Stimulated activated CD4-positive, alpha-beta T cell treated with anti-CD3 and anti-CD28 coated beads, Interleukin-1b, Interleukin-23, amount 100 ng/mL, for 24 hours (primary cell): ENCODE measurements at regions not wholly inside any gene's neighbourhood (a gene's known extent, or its start where the extent isn't known, plus 50 kb on each side); places are given as distances from the start of the nearest gene placed in this dataset.
"Not testable (repeated sequence)": the region's sequence is repeated elsewhere in the genome, so short reads cannot be mapped to it uniquely, and the experiment has no call there.

Experiments used
- DNase-seq, 4 experiments: peaks; one replicate each; pipeline ENCODE4 v3.0.0-alpha.2; 2020; ENCODE audit warnings: low read depth in 4 of 4, low spot score in 1 of 4

- no peak for DNase-seq
These were observed 125.2 kb upstream of the TGFBR2 start for GRCh38 chr3:30481241-30481640.

- DNase-seq: not testable (repeated sequence)
These were observed 122.2 kb upstream of the TGFBR2 start for GRCh38 chr3:30484229-30484628.

GRCh38 chr3:30486368-30486767 is 120.0 kb upstream of the TGFBR2 start:
- DNase-seq: no peak

- DNase-seq: no peak
These were observed 118.2 kb upstream of the TGFBR2 start for GRCh38 chr3:30488070-30488756.

- DNase-seq: no peak
These were observed 113.8 kb upstream of the TGFBR2 start for GRCh38 chr3:30492322-30493192.

GRCh38 chr3:30493911-30494311 is 112.5 kb upstream of the TGFBR2 start:
- DNase-seq: no peak

- DNase-seq: no peak
These were observed 111.0 kb upstream of the TGFBR2 start for GRCh38 chr3:30495172-30496065.

- DNase-seq: no peak
These were observed 110.1 kb upstream of the TGFBR2 start for GRCh38 chr3:30496066-30496966.

- DNase-seq: no peak
These were observed 107.8 kb upstream of the TGFBR2 start for GRCh38 chr3:30498587-30498967.

GRCh38 chr3:30500666-30501399 is 105.6 kb upstream of the TGFBR2 start:
- DNase-seq: no peak

- DNase-seq: no peak
These were observed 104.9 kb upstream of the TGFBR2 start for GRCh38 chr3:30501526-30501925.

GRCh38 chr3:30502051-30502741 is 104.2 kb upstream of the TGFBR2 start:
- no peak for DNase-seq

- no peak for DNase-seq
These were observed 103.7 kb upstream of the TGFBR2 start for GRCh38 chr3:30502742-30503073.

GRCh38 chr3:30503446-30503845 is 103.0 kb upstream of the TGFBR2 start:
- DNase-seq: no peak

GRCh38 chr3:30504939-30505338 is 101.5 kb upstream of the TGFBR2 start:
- no peak for DNase-seq

- DNase-seq: no peak
These were observed 100.4 kb upstream of the TGFBR2 start for GRCh38 chr3:30505866-30506520.

GRCh38 chr3:30508339-30508738 is 98.1 kb upstream of the TGFBR2 start:
- DNase-seq: no peak

GRCh38 chr3:30510596-30510995 is 95.8 kb upstream of the TGFBR2 start:
- DNase-seq: no peak
